SK-N-SH (cell line): ENCODE measurements at regions not wholly inside any gene's neighbourhood (a gene's known extent, or its start where the extent isn't known, plus 50 kb on each side); places are given as distances from the start of the nearest gene placed in this dataset.

Source experiments
- CTCF ChIA-PET: fragments of 300-600, 350-600 bp; formaldehyde crosslinking; extraction: SDS; loops from one replicate; lab custom pipeline; 2021; lab: Yijun Ruan, JAX
- POLR2A ChIA-PET: fragments of 350-600 bp; sonication (Branson Sonifier 250); formaldehyde crosslinking; extraction: SDS; loops from one replicate; lab custom pipeline; 2020; ENCODE audit warnings: antibody characterized with exemption, inconsistent platforms; lab: Yijun Ruan, JAX
- DNase-seq: peaks from one replicate; pipeline ENCODE4 v3.0.0; 2012
- H2AFZ ChIP-seq: fragments of 200-600 bp; sonication (generic); 2 replicates; pipeline ENCODE4 v1.8.1; 2016; ENCODE audit warnings: antibody characterized with exemption, mild to moderate bottlenecking, low read depth
- H3F3A ChIP-seq: fragments of 200-600 bp; sonication (generic); replicated peaks from 2 replicates; pipeline ENCODE3; 2016; ENCODE audit warnings: antibody characterized with exemption, mild to moderate bottlenecking; ENCODE audit not compliant: insufficient read depth
- H3K27ac ChIP-seq, 2 experiments: fragments of 200-500 bp in 1 of 2; fragments of 200-600 bp in 1 of 2; sonication (Bioruptor generic) in 1 of 2; sonication (generic), shearing (Covaris generic) in 1 of 2; 2 replicates each; pipeline versions ENCODE4 v1.5.1 to v1.6.1; 2014 to 2016; ENCODE audit warnings: low read depth in 2 of 2, inconsistent platforms in 1 of 2, low read length in 1 of 2, mild to moderate bottlenecking in 1 of 2, mixed read lengths in 1 of 2
- H3K27me3 ChIP-seq: fragments of 200-600 bp; sonication (generic), shearing (Covaris generic); 2 replicates; pipeline ENCODE4 v1.6.1; 2016; ENCODE audit warnings: mixed run types; ENCODE audit not compliant: insufficient read depth
- H3K36me3 ChIP-seq, 2 experiments: fragments of 200-500 bp in 1 of 2; fragments of 200-600 bp in 1 of 2; sonication (Bioruptor generic) in 1 of 2; sonication (generic) in 1 of 2; replicated peaks in 1 of 2; 2 replicates each; pipeline versions ENCODE3 to v1.5.1; 2014 to 2016; ENCODE audit warnings: low read length in 1 of 2, mild to moderate bottlenecking in 1 of 2; ENCODE audit not compliant: insufficient read depth in 2 of 2, control insufficient read depth in 1 of 2
- H3K4me1 ChIP-seq, 2 experiments: fragments of 200-500 bp in 1 of 2; fragments of 200-600 bp in 1 of 2; sonication (Bioruptor generic) in 1 of 2; sonication (generic), shearing (Covaris generic) in 1 of 2; 2 replicates each; pipeline versions ENCODE4 v1.5.1 to v1.6.1; 2014 to 2016; ENCODE audit warnings: low read depth in 1 of 2, low read length in 1 of 2, mixed run types in 1 of 2; ENCODE audit not compliant: insufficient read depth in 2 of 2, control insufficient read depth in 1 of 2
- H3K4me2 ChIP-seq: fragments of 200-600 bp; sonication (generic), shearing (Covaris generic); 2 replicates; pipeline ENCODE4 v1.6.1; 2017; ENCODE audit warnings: mixed run types
- H3K4me3 ChIP-seq, 2 experiments: fragments of 200-500 bp in 1 of 2; fragments of 200-600 bp in 1 of 2; sonication (Bioruptor generic) in 1 of 2; sonication (generic), shearing (Covaris generic) in 1 of 2; 2 replicates each; pipeline versions ENCODE4 v1.5.1 to v1.8.1; 2014 to 2016; ENCODE audit warnings: low read depth in 2 of 2, inconsistent platforms in 1 of 2, low read length in 1 of 2, mild to moderate bottlenecking in 1 of 2, mixed read lengths in 1 of 2, moderate library complexity in 1 of 2
- H3K79me2 ChIP-seq: fragments of 200-600 bp; sonication (generic); 2 replicates; pipeline ENCODE4 v1.8.1; 2017; ENCODE audit warnings: mild to moderate bottlenecking; ENCODE audit not compliant: insufficient read depth
- H3K9ac ChIP-seq: fragments of 200-600 bp; sonication (generic); 2 replicates; pipeline ENCODE4 v1.6.1; 2017; ENCODE audit warnings: mixed run types
- H3K9me2 ChIP-seq: fragments of 200-600 bp; sonication (generic); 2 replicates; pipeline ENCODE4 v1.6.1; 2017; ENCODE audit warnings: mixed run types
- H3K9me3 ChIP-seq: fragments of 200-600 bp; sonication (generic); 2 replicates; pipeline ENCODE4 v1.6.1; 2017; ENCODE audit warnings: mixed run types, mild to moderate bottlenecking, moderate library complexity
- H4K20me1 ChIP-seq: fragments of 200-600 bp; sonication (generic); 2 replicates; pipeline ENCODE4 v1.6.1; 2017; ENCODE audit warnings: mild to moderate bottlenecking, mixed run types; ENCODE audit not compliant: insufficient read depth
- CTCF ChIP-seq: fragments of 200-600 bp; sonication (generic); IDR thresholded peaks from 2 replicates; pipeline ENCODE4 v1.6.1; 2017; ENCODE audit warnings: antibody characterized with exemption, mild to moderate bottlenecking, moderate library complexity
- ELF1 ChIP-seq: IDR thresholded peaks from 2 replicates; pipeline ENCODE4 v1.4.0; 2012
- EP300 ChIP-seq, 2 experiments: IDR thresholded peaks; 2 replicates each; pipeline versions ENCODE4 v1.4.0 to v1.6.1; 2012; ENCODE audit warnings: borderline replicate concordance in 1 of 2, low read depth in 1 of 2, low read length in 1 of 2
- FOSL2 ChIP-seq: IDR thresholded peaks from 2 replicates; pipeline ENCODE4 v1.4.0; 2012; ENCODE audit warnings: low read depth, mild to moderate bottlenecking, moderate library complexity, borderline replicate concordance
- FOXJ3 ChIP-seq: sonication (generic); formaldehyde crosslinking; IDR thresholded peaks from 2 replicates; pipeline ENCODE4 v1.5.1; 2020; ENCODE audit warnings: mild to moderate bottlenecking, missing genetic modification reagents
- FOXM1 ChIP-seq: IDR thresholded peaks from 2 replicates; pipeline ENCODE4 v1.4.0; 2012; ENCODE audit warnings: low read depth, mild to moderate bottlenecking
- GABPA ChIP-seq: IDR thresholded peaks from 2 replicates; pipeline ENCODE4 v1.4.0; 2012; ENCODE audit warnings: low read depth, mild to moderate bottlenecking
- GATA2 ChIP-seq: sonication (generic); formaldehyde crosslinking; IDR thresholded peaks from 2 replicates; pipeline ENCODE4 v1.5.0; 2020; ENCODE audit warnings: mild to moderate bottlenecking, missing genetic modification reagents
- JUND ChIP-seq: IDR thresholded peaks from 2 replicates; pipeline ENCODE4 v1.4.0; 2012
- MEF2A ChIP-seq: IDR thresholded peaks from 2 replicates; pipeline ENCODE4 v1.4.0; 2012; ENCODE audit warnings: low read depth, borderline replicate concordance
- MXI1 ChIP-seq: IDR thresholded peaks from 2 replicates; pipeline ENCODE4 v1.6.1; 2012; ENCODE audit warnings: mild to moderate bottlenecking, low read depth, low read length, improper control_type of control experiment
- NRF1 ChIP-seq: IDR thresholded peaks from 2 replicates; pipeline ENCODE4 v1.6.1; 2012; ENCODE audit warnings: low read depth, mild to moderate bottlenecking, low read length
- POLR2AphosphoS5 ChIP-seq: IDR thresholded peaks from 2 replicates; pipeline ENCODE4 v1.6.1; 2012; ENCODE audit warnings: low read depth, low read length
- RCOR1 ChIP-seq: fragments of 150-350 bp; IDR thresholded peaks from 2 replicates; pipeline ENCODE4 v1.6.1; 2017; ENCODE audit warnings: antibody characterized with exemption, low read length
- SIN3A ChIP-seq: IDR thresholded peaks from 2 replicates; pipeline ENCODE4 v1.6.1; 2012; ENCODE audit warnings: low read depth, mild to moderate bottlenecking, low read length, moderate library complexity, borderline replicate concordance
- SMC3 ChIP-seq: IDR thresholded peaks from 2 replicates; pipeline ENCODE4 v1.6.1; 2012; ENCODE audit warnings: low read depth, low read length, improper control_type of control experiment
- TAF1 ChIP-seq: IDR thresholded peaks from 2 replicates; pipeline ENCODE4 v1.6.1; 2012; ENCODE audit warnings: low read depth, mild to moderate bottlenecking, low read length, moderate library complexity, borderline replicate concordance
- USF2 ChIP-seq: fragments of 150-350 bp; IDR thresholded peaks from 2 replicates; pipeline ENCODE4 v1.6.1; 2017; ENCODE audit warnings: antibody characterized with exemption, low read length, low read depth, borderline replicate concordance
- YY1 ChIP-seq: IDR thresholded peaks from 2 replicates; pipeline ENCODE4 v1.4.0; 2012; ENCODE audit warnings: low read depth, mild to moderate bottlenecking
- ZBTB33 ChIP-seq: IDR thresholded peaks from 2 replicates; pipeline ENCODE4 v1.4.0; 2012; ENCODE audit warnings: low read depth, borderline replicate concordance
- WGBS: methylation state at CpG from one replicate; pipeline ENCODE4 v1.1.6; 2017; ENCODE audit warnings: low lambda C conversion rate; 5-methylcytosine and 5-hydroxymethylcytosine counted together

- H3K36me3 ChIP-seq, result no peaks in the 10 kb centered on the region
- H3K79me2 ChIP-seq, result no peaks in the 10 kb centered on the region
- no peaks in the 10 kb centered on the region for H3K27me3 ChIP-seq
- no peak overlapping the region for H3K4me2 ChIP-seq
- H3K4me1 ChIP-seq, result no peaks in the 10 kb centered on the region
- no peaks in the 10 kb centered on the region for H3F3A ChIP-seq
- no peak overlapping the region for H2AFZ ChIP-seq
- CTCF ChIA-PET, result no interaction called here
- no peaks in the 10 kb centered on the region for H3K9me3 ChIP-seq
- POLR2A ChIA-PET, result no interaction called here
- H3K27ac ChIP-seq, result no peak overlapping the region
- 51% methylated on average over 3 of the region's 3 CpGs for WGBS
- no peak for DNase-seq
- TF ChIP-seq MEF2A, result no peak
- TF ChIP-seq FOXM1, result no peak
- no peak for TF ChIP-seq POLR2AphosphoS5
- no peak for TF ChIP-seq TAF1
- no peak for TF ChIP-seq USF2
- no peak for TF ChIP-seq SMC3
- no peak for TF ChIP-seq FOXJ3
- TF ChIP-seq CTCF, result no peak
- TF ChIP-seq NRF1, result no peak
- TF ChIP-seq JUND, result no peak
- no peak for TF ChIP-seq YY1
- TF ChIP-seq GABPA, result no peak
- no peak for TF ChIP-seq FOSL2
- TF ChIP-seq ZBTB33, result no peak
- no peak for TF ChIP-seq EP300 (IDR thresholded peaks at IDR 0.05; ENCODE audit: borderline replicate concordance in 1 of 2, low read depth in 1 of 2, low read length in 1 of 2)
- H3K9me2 ChIP-seq, result no peaks in the 10 kb centered on the region
- H4K20me1 ChIP-seq, result no peaks in the 10 kb centered on the region
- H3K4me3 ChIP-seq, result no peak overlapping the region
- no peak overlapping the region for H3K9ac ChIP-seq
Measured at GRCh38 chr9:10697044-10697443, 84.2 kb upstream of the PTPRD start.

GRCh38 chr9:10700291-10700690, 87.5 kb upstream of the PTPRD start:
- H4K20me1 ChIP-seq, result no peaks in the 10 kb centered on the region
- no peaks in the 10 kb centered on the region for H3K79me2 ChIP-seq
- H3K27me3 ChIP-seq, result no peaks in the 10 kb centered on the region
- no peak overlapping the region for H3K9ac ChIP-seq
- no peaks in the 10 kb centered on the region for H3K9me2 ChIP-seq
- H2AFZ ChIP-seq, result no peak overlapping the region
- H3K27ac ChIP-seq, result no peak overlapping the region
- no peaks in the 10 kb centered on the region for H3F3A ChIP-seq
- H3K4me2 ChIP-seq, result no peak overlapping the region
- CTCF ChIA-PET, result no interaction called here
- no peak overlapping the region for H3K4me3 ChIP-seq
- no peaks in the 10 kb centered on the region for H3K9me3 ChIP-seq
- H3K4me1 ChIP-seq, result no peaks in the 10 kb centered on the region
- no peaks in the 10 kb centered on the region for H3K36me3 ChIP-seq
- POLR2A ChIA-PET, result no interaction called here
- no peak for DNase-seq
- TF ChIP-seq SIN3A, result no peak
- TF ChIP-seq YY1, result no peak
- no peak for TF ChIP-seq RCOR1
- TF ChIP-seq ELF1, result no peak
- no peak for TF ChIP-seq FOXJ3
- TF ChIP-seq MXI1, result no peak
- no peak for TF ChIP-seq EP300 (IDR thresholded peaks at IDR 0.05; ENCODE audit: borderline replicate concordance in 1 of 2, low read depth in 1 of 2, low read length in 1 of 2)
- TF ChIP-seq MEF2A, result no peak
- no peak for TF ChIP-seq GATA2
